PFSK-1 (cell line): ENCODE measurements at regions not wholly inside any gene's neighbourhood (a gene's known extent, or its start where the extent isn't known, plus 50 kb on each side); places are given as distances from the start of the nearest gene placed in this dataset.

Experiments used
- POLR2AphosphoS5 ChIP-seq: IDR thresholded peaks from 2 replicates; pipeline ENCODE4 v1.6.1; 2012; ENCODE audit warnings: low read depth, mild to moderate bottlenecking, control low read depth, low read length, moderate library complexity
- SIN3A ChIP-seq: IDR thresholded peaks from 2 replicates; pipeline ENCODE4 v1.6.1; 2012; ENCODE audit warnings: mild to moderate bottlenecking, low read length, moderate library complexity, borderline replicate concordance; ENCODE audit not compliant: insufficient read depth
- TAF1 ChIP-seq: IDR thresholded peaks from 2 replicates; pipeline ENCODE4 v1.6.1; 2012; ENCODE audit warnings: low read length, control low read depth, borderline replicate concordance; ENCODE audit not compliant: insufficient read depth
- TF ChIP-seq, protein P1 (sequence below), 2 experiments: IDR thresholded peaks; 2 replicates each; pipeline versions ENCODE4 v1.6.1 to v1.8.0; 2011 to 2012; ENCODE audit warnings: low read depth in 2 of 2, low read length in 2 of 2, control low read depth in 1 of 2, inconsistent platforms in 1 of 2, mild to moderate bottlenecking in 1 of 2, moderate library complexity in 1 of 2; ENCODE audit not compliant: insufficient read depth in 1 of 2

DNA sequence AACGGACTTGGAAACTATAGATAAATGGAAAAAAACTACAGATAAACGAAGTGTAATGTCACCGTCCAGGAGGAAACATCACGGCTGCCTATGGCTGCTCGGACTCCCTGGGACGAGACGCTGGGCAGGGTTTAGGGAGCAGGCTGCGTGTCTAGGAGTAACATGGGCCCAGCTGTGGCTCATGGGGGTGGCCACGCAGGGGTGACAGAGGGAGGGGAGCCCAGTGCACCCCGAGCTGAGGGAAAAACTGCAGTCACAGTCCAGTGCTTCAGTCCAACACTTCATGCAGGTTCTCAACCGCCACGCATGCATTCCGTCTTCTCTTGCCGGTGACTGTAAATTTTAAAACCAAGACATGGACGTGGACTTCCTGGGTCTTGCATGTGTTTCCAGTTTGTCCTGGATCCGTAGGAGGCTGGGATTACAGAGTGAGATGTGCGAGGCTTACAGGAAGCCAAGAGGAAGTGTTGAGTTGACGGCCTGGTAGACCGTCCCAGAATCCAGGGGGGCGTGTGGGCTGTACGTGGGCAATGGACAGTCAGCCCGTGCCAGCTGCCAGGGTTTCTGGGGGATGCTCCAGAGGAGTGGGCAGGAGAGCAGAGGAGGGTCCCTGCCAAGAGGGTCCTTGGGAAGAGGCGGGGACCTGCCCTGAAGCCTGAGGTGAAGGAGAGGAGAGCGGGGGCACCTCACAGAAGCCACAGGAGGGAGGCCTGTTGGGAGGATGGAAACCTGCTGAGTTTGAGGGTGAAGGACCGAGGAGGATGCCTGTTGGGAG is 691.4 kb downstream of the BRD1 start:
- TF ChIP-seq POLR2AphosphoS5: no peak
- TF ChIP-seq TAF1: no peak
- no peak for TF ChIP-seq SIN3A
- TF ChIP-seq, protein P1, sequence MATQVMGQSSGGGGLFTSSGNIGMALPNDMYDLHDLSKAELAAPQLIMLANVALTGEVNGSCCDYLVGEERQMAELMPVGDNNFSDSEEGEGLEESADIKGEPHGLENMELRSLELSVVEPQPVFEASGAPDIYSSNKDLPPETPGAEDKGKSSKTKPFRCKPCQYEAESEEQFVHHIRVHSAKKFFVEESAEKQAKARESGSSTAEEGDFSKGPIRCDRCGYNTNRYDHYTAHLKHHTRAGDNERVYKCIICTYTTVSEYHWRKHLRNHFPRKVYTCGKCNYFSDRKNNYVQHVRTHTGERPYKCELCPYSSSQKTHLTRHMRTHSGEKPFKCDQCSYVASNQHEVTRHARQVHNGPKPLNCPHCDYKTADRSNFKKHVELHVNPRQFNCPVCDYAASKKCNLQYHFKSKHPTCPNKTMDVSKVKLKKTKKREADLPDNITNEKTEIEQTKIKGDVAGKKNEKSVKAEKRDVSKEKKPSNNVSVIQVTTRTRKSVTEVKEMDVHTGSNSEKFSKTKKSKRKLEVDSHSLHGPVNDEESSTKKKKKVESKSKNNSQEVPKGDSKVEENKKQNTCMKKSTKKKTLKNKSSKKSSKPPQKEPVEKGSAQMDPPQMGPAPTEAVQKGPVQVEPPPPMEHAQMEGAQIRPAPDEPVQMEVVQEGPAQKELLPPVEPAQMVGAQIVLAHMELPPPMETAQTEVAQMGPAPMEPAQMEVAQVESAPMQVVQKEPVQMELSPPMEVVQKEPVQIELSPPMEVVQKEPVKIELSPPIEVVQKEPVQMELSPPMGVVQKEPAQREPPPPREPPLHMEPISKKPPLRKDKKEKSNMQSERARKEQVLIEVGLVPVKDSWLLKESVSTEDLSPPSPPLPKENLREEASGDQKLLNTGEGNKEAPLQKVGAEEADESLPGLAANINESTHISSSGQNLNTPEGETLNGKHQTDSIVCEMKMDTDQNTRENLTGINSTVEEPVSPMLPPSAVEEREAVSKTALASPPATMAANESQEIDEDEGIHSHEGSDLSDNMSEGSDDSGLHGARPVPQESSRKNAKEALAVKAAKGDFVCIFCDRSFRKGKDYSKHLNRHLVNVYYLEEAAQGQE (IDR thresholded peaks at IDR 0.05; ENCODE audit: insufficient read depth in 1 of 2, low read depth in 2 of 2, low read length in 2 of 2): no peak
